ENCODE measurements at regions not wholly inside any gene's neighbourhood (a gene's known extent, or its start where the extent isn't known, plus 50 kb on each side); places are given as distances from the start of the nearest gene placed in this dataset.
"Not testable (repeated sequence)": the region's sequence is repeated elsewhere in the genome, so short reads cannot be mapped to it uniquely, and the experiment has no call there.

DNA sequence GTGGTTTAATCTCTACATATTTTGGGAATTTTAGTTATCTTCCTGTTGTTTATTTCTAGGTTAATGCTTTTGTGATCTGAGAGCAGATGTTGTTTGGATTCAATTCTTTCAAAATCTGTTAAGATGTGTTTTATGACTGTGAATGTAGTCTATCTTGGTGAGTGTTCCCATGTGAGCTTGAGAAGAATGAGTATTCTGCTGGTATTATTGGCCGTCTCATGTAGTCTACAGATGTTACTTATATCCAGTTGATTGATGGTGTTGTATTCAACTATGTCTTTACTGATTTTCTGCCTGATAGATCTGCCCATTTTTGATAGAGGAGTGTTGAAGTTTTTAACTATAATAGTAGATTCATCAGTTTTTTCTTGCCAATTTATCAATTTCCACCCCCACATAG is 141.4 kb upstream of the FOXP2 start:
- DNase-seq = no peak

DNA sequence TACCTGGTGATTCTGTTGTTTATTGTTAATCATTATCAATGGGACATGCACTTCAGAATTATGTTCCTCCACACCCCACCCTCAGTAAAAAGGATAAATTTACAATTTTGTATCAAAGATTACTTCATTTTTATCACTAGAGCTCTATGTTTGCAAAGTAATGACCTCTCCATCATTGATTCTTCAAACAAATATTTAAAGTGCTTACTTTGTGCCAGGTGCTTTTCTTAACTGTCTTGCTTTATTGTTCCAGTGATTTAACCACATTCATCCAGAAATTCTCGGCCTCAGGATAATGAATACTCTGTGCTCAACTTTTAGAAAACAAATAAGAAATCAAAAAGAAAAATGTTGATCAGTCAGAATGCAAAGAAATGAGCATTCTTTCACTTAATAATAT is 144.9 kb upstream of the FOXP2 start:
- no peak for DNase-seq

DNA sequence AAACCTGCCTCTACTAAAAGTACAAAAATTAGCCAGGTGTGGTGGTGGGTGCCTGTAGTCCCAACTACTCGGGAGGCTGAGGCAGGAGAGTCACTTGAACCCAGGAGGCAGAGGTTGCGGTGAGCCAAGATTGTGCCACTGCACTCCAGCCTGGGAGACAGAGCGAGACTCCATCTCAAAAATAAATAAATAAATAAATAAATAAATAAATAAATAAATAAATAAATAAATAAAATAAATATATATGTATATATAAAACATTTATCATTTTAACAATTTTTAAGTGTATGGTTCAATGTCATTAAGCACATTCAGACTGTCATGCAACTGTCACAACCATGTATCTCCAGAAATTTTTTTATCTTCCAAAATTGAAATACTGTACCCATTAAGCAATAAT is 147.1 kb upstream of the FOXP2 start:
- not testable (repeated sequence) for DNase-seq

DNA sequence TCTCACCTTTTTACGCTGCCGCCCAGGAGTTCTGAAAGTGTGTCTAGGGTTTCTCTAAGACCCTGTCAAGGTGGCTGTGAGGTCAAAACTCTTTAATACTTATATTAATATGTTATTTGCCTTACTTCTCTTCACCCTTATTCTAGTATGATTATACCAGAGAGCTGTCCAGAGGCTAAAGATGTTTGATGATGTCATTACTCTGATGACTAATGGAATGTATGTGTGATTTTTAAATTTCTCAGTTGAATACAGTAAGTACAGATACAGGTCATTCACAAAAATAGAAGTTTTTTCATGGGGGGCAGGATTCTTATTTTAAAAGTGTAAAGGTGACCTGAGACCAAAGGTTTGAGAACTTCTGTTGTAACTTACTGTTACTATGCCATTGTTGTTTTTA is 150.6 kb upstream of the FOXP2 start:
- DNase-seq = no peak

DNA sequence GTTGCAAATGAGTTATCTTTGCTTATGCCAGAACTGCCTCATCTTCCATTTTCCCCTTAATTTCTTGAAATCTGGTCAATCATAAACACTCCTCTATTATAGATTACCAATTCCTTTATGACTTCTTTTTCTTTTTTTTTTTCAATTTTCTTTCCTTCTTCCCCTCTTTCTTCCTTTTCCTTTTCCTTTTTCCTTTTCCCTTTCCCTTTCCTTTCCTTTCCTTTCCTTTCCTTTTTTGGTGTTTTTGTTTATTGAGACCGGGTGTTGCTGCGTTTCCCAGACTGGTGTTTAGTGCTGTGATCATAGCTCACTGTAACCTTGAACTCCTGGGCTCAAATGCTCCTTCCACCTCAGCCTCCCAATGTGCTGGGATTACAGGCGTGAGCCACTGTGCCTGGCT is 151.4 kb upstream of the FOXP2 start:
- no peak for DNase-seq

DNA sequence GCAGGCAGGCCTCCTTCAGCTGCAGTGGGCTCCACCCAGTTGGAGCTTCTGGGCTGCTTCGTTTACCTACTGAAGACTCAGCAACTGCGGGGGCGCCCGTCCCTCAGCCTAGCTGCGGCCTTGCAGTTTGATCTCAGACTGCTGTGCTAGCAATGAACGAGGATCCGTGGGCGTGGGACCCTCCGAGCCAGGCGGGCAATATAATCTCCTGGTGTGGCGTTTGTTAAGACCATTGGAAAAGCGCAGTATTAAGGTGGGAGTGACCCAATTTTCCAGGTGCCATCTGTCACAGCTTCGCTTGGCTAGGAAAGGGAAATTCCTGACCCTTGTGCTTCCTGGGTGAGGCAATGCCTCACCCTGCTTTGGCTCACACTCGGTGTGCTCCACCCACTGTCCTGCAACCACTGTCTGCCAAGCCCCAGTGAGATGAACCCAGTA is 159.2 kb upstream of the FOXP2 start:
- DNase-seq = no peak

DNA sequence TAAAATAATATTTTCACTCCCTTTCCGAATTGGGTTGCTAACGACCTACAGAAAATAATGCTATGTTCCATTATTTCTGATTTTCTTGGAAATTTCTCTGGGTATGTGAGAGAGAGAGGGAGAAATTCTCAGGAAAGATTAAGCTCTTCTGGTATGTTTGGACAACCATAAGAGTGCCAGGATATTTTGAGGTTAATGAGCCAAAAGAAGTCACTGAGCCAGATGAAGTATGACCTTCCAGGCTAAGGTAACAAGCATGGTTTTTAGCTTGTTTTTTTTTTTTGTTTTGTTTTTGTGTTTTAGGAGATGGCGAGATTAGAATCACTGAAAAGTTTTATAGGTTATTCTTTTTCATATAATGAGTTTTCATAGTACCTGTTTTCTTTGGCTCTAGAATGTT is 171.0 kb upstream of the FOXP2 start:
- DNase-seq = no peak

DNA sequence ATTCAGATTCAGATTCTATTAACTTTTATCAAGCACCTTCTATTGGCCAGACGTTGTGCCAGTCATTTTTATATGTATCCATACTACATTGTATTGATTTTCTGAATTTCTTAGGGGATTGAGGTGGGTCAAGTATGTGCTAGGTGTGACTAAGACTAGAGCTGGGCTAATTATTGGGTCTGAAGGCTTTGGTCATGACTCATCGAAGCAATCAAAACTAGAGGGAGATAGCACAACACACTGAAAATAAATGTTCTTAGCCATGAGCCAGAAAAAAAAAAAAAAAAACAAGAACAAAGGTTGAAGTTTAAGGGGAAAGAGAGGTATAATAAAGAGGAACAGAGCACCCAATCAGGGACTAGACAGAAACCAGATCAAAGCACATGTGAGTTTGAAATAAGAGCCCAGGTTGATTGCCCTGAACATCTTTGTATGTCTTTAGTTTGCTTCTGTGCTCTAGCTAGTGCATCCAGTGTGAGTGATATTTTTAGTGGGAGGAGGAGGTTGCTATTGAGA is 171.6 kb upstream of the FOXP2 start:
- no peak for DNase-seq

DNA sequence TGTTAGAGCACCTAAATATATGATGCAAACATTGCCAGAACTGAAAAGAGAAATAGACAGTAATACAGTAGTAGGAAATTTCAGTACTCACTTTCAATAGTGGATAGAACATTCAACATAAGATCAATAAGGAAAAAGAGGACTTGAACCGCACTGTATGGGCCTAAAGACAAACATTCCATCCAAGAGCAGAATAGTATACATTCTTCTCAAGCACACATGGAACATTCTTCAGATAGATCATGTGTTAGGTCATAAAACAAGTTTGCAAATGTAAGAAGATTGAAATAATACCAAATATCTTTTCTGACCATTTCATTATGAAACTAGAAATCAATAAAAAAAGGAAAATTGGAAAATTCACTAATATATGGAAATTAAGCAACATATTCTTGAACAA is 185.4 kb upstream of the FOXP2 start:
- no peak for DNase-seq

DNA sequence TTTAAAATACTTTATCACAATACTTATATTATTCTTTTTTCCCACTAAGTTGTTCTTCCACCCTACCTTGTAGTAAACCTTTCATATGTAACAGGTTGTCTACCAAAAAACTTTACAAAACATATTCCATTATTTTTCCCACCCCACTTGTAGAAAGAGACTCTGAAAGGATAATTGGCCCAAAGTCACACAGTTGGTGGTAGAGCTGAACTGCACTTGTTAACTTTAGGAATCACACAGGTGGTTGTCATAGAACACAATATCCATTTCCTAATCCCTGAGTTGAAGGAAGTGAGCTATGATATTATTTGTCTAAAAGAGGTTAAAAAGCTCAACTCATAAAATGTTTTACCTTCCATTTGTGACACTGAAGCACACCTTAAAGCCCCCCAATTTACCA is 188.8 kb upstream of the FOXP2 start:
- no peak for DNase-seq

DNA sequence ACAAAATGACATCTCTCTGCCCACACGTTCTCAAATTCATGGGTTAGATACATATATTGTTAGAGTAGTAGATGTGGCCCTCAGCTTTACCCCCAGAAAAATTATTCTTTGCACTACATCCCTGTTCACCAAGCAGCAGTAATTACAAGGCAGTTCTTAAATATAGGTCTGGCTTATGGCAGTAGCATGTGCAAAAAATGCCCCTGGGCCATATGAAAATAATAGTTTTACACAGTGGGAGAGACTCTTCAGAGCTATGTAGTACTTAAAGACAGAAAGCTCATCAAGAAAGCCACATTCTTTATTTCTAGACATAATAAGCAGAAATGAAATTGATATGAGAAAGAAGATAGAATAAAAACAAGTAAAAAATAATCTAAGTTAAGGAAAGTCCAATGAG is 196.3 kb upstream of the FOXP2 start:
- no peak for DNase-seq

DNA sequence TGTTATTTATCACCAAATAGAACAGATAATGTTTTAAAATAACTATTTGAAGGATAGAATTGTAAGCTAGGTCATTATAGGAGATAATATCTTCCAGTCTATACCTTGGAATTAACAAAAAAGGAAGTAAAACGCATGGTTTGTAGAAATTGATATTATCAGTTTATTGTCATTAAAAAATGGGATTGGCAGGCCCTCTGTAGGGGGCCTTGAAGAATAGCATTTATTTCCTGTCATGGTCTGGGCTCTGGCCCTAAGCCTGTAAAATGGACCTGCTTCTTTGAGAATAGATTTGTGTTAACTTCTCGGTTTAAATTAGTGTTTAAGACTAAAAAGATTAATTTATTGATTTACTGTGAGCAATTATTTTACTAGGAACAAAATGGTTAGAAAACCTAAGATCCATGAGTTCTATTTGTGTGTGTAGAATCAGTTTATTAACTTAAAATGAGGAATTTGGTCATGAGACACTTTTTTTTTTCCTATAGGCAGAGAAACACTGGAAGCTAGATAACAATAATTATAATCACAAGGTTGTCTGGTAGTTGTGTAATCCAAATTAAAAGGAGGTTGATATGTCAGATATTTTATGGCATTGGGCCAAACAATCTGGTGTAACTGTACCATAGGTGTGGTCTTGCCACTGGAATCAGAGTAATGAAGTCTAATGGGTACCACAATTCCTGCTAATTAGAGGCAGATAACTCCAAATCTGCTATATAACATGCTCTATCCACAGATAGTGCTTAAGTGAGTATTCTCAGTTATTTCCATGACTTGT is 197.4 kb upstream of the FOXP2 start:
- DNase-seq = no peak

DNA sequence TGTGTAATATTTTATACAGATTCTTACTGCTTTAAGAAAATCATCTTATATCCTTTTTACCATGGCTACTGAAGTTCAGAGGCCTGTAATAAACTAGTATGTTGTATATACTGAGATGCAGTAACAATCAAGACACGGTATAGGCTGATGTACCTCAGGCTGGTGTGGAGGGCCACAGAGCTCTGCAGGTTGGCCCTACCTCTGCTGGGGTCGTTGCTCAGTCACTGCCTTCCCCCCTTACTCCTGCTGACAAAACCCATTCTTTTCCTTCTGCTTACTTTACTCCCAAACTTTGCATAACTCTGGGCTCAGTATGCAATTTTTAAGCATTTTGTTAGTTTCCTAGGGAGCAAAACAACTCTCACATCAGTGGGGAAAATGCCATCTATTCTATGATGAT is 200.1 kb upstream of the FOXP2 start:
- DNase-seq = no peak

DNA sequence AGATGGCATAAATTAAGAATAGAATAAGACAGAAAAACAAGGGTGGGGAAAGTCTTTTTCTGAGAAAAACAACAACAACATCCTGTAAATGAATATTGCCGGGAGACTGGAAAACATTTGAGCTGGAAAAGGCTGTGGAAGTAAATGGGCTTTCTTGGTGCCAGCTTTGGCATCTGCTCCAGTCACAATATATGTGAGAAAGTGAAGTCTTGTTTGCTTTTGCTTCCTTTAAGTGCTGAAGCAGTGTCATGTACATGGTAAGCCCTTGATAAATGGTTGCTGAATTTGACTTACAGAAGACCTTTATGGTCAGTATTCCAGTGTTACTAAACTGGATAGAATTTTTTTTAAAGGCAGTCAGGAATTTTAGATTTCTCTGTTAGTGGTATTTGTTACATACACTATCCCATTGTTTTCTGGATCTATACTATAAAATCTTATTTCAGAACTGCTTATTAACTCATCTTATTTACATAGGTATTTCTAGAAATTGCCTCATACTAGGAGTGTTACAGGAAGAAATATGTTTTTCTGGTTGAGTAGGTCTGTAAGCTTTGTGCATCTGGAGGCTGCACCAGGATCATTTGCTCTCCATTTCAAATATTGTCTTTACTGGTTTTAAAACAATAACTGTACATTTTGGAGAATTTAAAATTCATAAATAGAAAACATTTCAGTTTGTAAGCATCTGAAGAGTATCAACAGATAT is 201.7 kb upstream of the FOXP2 start:
- no peak for DNase-seq

DNA sequence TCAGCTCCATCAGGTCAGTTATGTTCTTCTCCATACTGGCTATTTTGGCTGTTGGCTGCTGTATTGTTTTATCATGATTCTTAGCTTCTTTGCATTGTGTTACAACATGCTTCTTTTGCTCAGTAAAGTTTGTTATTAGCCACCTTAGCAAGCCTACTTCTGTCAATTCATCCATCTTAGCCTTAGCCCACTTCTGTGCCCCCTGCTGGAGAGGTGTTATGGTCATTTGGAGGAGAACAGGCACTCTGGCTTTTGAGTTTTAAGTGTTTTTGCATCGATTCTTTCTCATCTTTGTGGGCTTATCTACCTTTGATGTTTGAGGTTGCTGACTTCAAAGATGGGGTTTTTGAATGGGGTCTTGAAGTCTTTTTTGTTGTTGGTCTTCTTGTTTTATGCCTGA is 204.6 kb upstream of the FOXP2 start:
- DNase-seq = no peak

DNA sequence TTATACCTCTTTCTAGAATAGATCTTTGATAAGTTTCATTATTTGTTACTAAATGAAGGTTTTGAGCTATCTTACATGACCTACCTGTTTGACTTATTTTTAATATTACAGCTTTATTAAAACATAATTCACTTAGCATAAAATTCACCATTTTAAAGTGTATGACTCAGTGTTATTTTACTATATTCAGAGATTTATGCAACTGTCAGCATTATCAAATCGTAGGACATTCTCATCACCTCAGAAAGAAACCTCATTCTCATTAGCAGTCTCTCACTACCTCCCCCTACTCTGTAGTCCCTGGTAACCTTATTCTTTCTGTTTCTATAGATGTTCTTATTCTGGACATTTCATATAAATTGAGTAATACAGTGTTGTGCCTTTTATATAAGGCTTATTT is 207.9 kb upstream of the FOXP2 start:
- DNase-seq = no peak

DNA sequence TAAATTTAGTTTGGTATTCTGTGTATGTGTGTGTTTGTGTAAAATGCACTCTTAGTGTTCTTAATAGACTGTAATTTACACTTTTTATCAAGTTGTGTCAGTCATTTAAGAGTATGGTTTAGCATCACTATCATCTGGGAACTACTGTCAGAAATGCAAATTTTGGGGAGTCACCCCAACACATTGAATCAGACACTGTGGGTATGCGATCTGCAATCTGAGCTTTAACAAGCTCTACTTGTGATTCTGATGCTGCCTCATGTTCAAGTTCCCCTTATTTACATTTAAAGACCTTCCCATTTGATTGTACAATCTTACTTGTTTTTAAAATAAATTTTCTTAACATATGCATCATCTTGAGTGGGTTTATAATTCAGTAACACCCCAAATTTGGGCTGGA is 218.1 kb upstream of the FOXP2 start:
- DNase-seq = no peak

DNA sequence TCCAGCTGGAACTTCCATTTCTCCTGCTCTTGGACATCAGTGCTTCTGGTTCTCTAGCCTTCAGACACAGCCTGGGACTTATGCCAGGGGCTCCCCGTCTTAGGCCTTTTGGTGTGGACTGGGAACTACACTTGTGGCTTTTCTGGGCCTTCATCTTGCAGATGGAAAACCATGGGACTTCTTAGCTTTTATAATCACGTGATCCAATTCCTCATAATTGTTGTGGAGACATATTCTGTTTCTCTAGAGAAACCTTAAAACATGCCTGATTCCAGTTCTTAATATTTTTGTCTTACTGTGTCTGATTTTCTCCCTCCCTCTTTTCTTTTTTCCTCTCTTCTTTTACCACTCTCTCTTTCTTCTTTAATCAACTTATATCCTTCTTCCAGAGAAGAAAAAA is 224.2 kb upstream of the FOXP2 start:
- no peak for DNase-seq

DNA sequence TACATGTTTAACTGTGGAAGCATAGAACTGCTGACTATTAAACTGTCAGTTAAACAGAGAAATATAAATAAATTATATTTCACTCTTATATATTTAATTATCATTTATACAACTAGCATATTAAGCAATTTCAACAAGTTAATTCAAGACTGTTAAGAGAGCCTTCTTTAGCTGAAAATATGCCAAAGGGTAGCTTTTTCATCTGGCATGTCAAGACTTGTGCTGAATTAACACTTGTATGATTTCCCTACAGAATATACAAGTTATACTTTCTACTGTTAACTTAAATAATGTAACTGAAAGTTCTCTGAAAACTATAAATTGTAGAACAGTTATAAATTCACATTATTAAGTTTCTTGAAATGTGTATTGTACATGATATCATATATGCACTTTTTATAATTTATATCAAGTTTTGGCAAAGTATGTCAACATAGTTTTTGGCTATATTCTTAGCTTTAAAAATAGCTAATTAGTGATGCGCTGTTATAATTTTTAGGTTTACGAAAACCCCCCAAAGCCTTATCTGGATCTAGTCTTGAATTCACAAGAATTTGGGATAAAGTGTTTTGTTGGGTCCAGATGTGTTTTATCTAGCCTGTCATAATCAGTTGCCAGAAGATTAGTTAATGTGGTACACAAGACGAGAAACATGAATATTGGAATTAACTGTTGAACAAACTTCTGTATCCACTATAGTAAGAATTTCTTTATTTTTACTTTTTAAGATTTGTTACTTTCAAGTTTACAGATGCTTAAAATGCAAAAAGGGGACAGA is 231.1 kb upstream of the FOXP2 start:
- no peak for DNase-seq

DNA sequence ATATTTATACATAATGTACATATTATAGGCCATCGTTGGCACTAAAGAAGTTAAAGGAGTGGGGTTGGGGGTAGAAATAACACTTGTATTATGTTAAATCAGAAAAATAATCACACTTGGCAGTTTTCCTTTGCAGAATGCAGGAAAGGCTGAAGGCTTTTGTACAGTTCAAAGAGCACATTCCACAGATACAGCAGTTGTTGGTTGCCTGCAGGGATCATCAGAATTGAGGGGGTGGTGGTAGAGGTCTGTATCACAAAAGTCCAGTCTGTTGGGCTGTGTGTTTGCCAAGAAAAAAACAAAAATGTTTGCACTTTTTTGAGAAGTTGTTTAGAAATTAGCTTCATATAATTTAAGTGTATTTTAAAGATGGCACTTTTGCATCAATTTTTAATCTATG is 231.8 kb upstream of the FOXP2 start:
- DNase-seq = no peak

DNA sequence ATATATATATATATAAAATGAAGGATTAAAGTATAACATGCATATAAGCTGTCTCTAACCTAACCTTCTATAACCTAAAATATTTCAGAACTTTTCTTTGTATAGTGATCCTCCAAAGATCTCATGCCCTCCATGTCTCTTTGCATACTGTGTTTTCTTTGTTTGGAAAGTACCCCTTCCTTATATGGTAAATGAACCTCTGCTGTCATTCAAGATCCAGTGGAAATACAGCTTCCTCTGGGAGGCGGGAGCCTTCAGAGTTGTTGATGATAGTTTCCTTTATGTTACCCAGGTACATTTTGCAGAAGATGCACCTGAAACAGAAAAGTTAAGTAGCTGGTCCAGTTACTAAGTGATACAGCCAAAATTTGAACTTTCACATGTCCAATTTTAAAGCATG is 233.3 kb upstream of the FOXP2 start:
- DNase-seq = no peak

DNA sequence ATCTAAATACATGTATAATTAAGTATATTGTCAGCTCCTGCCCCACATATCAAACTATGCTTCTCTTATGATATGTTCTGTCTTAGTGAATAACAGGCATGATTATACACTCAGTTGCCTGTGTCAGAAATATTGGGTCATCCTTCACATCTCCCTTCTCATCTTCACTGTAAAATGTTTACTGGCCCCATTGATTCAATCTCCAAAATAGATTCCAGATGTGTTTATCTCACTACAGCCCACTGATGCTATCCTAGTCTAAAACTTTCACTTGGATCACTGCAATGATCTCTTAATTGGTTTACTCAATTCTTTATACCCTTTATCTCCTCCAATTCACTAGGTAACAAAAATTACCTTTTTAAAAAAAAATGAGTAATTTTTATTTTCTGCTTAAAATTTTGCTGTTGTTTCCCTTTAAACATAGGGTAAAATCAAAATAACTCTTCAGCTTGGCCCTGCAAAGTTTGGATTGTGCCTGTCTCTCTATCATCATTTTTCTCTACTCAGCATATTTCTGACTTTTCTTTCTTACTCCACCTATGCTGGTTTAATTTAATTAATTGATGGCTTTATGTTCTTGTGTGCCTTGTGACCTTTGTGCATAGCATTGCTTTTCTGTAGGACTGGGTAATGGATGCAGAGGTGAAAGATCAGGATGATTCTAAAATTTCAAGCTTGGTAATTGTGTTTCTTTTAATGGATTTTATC is 233.9 kb upstream of the FOXP2 start:
- DNase-seq = no peak

DNA sequence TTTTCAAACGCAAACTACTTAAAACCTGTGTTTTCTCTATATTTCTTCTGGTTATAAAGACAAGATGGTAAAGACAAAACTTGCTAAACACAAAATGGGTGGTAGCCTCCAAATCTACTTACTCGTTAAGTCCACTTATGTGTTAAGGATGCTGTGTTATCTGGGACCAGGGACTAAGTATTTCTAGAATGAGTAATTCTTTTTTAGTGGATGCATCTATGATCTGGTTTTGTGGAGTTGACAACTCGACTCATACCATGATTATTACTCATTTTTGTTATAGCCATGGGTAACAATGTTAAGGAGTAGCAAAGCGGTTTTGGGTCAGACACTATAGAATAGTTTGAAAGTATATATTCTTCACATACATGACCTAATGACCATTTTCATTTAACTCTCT is 239.5 kb upstream of the FOXP2 start:
- no peak for DNase-seq

Data from NCI-H1105 (cell line).